SH-SY5Y (cell line): ENCODE measurements at regions not wholly inside any gene's neighbourhood (a gene's known extent, or its start where the extent isn't known, plus 50 kb on each side); places are given as distances from the start of the nearest gene placed in this dataset.

ENCODE experiments used
- GATA2 ChIP-seq: IDR thresholded peaks from 2 replicates; pipeline ENCODE4 v1.6.1; 2011; ENCODE audit warnings: mild to moderate bottlenecking, low read depth, low read length
- GATA3 ChIP-seq: IDR thresholded peaks from 2 replicates; pipeline ENCODE4 v1.6.1; 2011; ENCODE audit warnings: low read depth, mild to moderate bottlenecking, low read length, moderate library complexity

DNA sequence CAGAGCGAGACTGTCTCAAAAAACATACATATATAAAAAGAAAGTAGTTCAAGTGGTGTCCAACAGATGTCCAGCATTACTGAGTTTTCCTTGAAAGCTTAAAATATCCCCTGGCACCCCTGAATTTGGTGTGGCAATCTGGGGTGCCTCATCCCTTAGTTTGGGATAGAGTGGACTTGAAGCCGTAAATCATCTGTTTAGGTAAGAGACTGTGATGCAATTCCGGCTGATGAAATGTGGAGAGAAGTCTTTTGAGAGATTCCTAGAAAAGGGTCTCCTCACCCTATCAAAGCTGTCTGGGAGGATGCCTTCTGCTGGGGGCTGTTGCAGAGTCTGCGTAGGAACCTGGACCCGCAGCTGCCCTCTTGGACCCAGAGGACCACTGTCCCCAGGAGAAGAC lies 408.0 kb downstream of the RPS24 start:
- TF ChIP-seq GATA2 (no peak), GATA3 (no peak)
